Heart left ventricle (tissue), 16 donors: ENCODE measurements at regions not wholly inside any gene's neighbourhood (a gene's known extent, or its start where the extent isn't known, plus 50 kb on each side); places are given as distances from the start of the nearest gene placed in this dataset.

Experiments
- ATAC-seq, 4 donors: fragments of 200-7000 bp; cut with Tn5 transposase; one replicate each; pipeline ENCODE4 v1.9.1; 2020 to 2022; ENCODE audit warnings: moderate library complexity in 4 of 4, mild to moderate bottlenecking in 3 of 4, moderate number of reproducible peaks in 1 of 4
- DNase-seq, 5 donors: peaks; one replicate each; pipeline ENCODE4 v3.0.0-alpha.2; 2020
- H3K27ac ChIP-seq, 12 donors: fragments of 200-600 bp; sonication (generic) in 4 of 12; one replicate each; pipeline versions ENCODE4 v1.5.0 to v1.8.0; 2016 to 2022; ENCODE audit warnings: mild to moderate bottlenecking in 2 of 12
- H3K27me3 ChIP-seq, 9 donors: fragments of 200-600 bp; sonication (generic) in 2 of 9; one replicate each; pipeline versions ENCODE4 v1.5.1 to v1.8.0; 2016 to 2022; ENCODE audit warnings: mild to moderate bottlenecking in 3 of 9
- H3K36me3 ChIP-seq, 9 donors: fragments of 200-600 bp; sonication (generic) in 2 of 9; one replicate each; pipeline versions ENCODE4 v1.5.0 to v1.8.0; 2018 to 2022; ENCODE audit warnings: mild to moderate bottlenecking in 2 of 9
- H3K4me1 ChIP-seq, 12 donors: fragments of 200-600 bp; sonication (generic) in 4 of 12; one replicate each; pipeline versions ENCODE4 v1.5.0 to v1.8.0; 2016 to 2022; ENCODE audit warnings: mild to moderate bottlenecking in 3 of 12
- H3K4me3 ChIP-seq, 12 donors: fragments of 200-600 bp; sonication (generic) in 4 of 12; one replicate each; pipeline versions ENCODE4 v1.5.0 to v1.8.0; 2017 to 2022; ENCODE audit warnings: mild to moderate bottlenecking in 9 of 12, moderate library complexity in 4 of 12
- H3K9me3 ChIP-seq, 12 donors: fragments of 200-600 bp; sonication (generic) in 4 of 12; one replicate each; pipeline versions ENCODE4 v1.5.0 to v1.8.0; 2016 to 2022; ENCODE audit warnings: mild to moderate bottlenecking in 1 of 12
- POLR2A ChIP-seq, 2 donors: fragments of 450-650 bp; IDR thresholded peaks; one replicate each; pipeline ENCODE4 v1.6.1; 2017; ENCODE audit warnings: antibody characterized with exemption in 2 of 2, mild to moderate bottlenecking in 2 of 2, moderate library complexity in 2 of 2
- WGBS, 4 donors: extraction: QIAGEN DNeasy Blood & Tissue Kit in 2 of 4; methylation state at CpG; one replicate each; pipeline versions ENCODE4 v1.1.5 to v1.1.7; 2013 to 2018; 5-methylcytosine and 5-hydroxymethylcytosine counted together
- intact Hi-C, 10 donors: fragments of 100-400 bp; cut with DNase I; formaldehyde crosslinking; loops; one replicate each; pipeline versions ENCODE4 v1.11.1 to v1.14.2; 2022
- TF ChIP-seq, protein P1 (sequence below), 12 donors: fragments of 200-600 bp; sonication (generic) in 4 of 12; IDR thresholded peaks; one replicate each; pipeline versions ENCODE4 v1.5.0 to v1.8.0; 2018 to 2022; ENCODE audit warnings: antibody characterized with exemption in 12 of 12, mild to moderate bottlenecking in 5 of 12
- donor health status: ischemic (EF 13 %, LVEDD 7.1; RV severe dilation, severe dysfunction).
- donor health status: healthy with polysubstance abuse.
- donor health status: DM: no; HTN: yes; CAD: no.
- donor health status: DM: no; HTN: no; CAD: no.
- donor health status: ischemic (EF 25% LVEDD 6.9; RV normal size, moderate dysfunction).
- donor health status: ischemic (EF 25% LVEDD 5.7; RV mildly dilated, moderate dysfunction).
- donor health status: healthy.
- donor health status: DM: yes; HTN: yes; CAD: no.
- donor health status: ischemic (EF 35%, LVEDD 5.7; RV mildly dilated, moderate dysfunction).
- donor health status: nonischemic (EF 11% LVEDD 7.7; RV severe dilation, severe dysfunction).
- donor health status: DM: yes; HTN: yes; CAD: no.
- donor health status: PGD.
- donor health status: ischemic (EF 29% LVEDD 5.4; RV normal size, mild dysfunction).
- donor health status: nonischemic (EF 23%, LVEDD 6.1; RV moderate dilation, normal function).

DNA sequence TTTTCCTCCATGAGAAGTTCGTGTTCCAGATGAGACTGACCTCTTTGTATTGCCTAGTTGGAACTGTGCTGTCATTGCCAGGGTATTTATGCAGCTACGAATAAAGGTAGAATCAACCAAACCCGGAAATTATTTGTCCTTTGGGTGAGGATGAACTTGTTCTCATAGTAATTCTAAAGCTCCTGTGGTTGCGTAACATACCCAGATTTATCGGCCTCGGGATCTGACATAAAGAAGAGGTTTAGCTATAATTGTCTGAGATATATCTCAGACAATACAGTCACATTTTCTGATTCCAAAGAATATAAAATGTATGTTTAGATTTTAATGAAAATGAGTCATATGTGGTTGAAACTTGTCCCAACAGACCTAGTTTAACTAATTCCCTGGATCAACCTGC lies 628.7 kb upstream of the LINC00305 start:
- DNase-seq (no peak), ATAC-seq (no peak)
- H3K4me1 ChIP-seq, result no peaks in the 10 kb centered on the region
- no peaks in the 10 kb centered on the region for H3K27me3 ChIP-seq
- H3K27ac ChIP-seq, result no peak overlapping the region
- no peaks in the 10 kb centered on the region for H3K9me3 ChIP-seq
- no peak for TF ChIP-seq POLR2A (IDR thresholded peaks at IDR 0.05)
- TF ChIP-seq, protein P1, sequence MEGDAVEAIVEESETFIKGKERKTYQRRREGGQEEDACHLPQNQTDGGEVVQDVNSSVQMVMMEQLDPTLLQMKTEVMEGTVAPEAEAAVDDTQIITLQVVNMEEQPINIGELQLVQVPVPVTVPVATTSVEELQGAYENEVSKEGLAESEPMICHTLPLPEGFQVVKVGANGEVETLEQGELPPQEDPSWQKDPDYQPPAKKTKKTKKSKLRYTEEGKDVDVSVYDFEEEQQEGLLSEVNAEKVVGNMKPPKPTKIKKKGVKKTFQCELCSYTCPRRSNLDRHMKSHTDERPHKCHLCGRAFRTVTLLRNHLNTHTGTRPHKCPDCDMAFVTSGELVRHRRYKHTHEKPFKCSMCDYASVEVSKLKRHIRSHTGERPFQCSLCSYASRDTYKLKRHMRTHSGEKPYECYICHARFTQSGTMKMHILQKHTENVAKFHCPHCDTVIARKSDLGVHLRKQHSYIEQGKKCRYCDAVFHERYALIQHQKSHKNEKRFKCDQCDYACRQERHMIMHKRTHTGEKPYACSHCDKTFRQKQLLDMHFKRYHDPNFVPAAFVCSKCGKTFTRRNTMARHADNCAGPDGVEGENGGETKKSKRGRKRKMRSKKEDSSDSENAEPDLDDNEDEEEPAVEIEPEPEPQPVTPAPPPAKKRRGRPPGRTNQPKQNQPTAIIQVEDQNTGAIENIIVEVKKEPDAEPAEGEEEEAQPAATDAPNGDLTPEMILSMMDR (IDR thresholded peaks at IDR 0.05), result no peak
- no peaks in the 10 kb centered on the region for H3K36me3 ChIP-seq
- no peak overlapping the region for H3K4me3 ChIP-seq
- intact Hi-C loops, result no loop called here
- WGBS, 4 donors, result 83 to 86% (median 86%) methylated on average over 6 of the region's 6 CpGs

DNA sequence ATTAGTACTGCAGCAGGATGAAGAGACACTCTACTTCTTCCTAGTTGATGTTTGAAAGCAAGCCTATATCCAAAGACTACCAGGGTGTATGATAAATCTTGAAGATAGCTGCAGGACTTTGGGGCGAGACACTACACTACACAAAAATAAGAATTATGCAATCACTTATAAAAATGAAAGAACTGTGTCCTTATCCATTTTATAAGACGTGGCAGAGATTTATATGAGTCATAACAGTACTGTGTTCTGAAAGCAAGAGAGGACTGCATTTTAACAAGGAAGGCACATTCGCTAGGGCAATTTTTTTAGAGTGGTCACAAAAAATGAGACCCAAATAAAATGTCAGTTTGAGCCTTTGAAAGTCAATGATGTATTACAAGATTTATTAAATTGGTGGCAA lies 617.0 kb upstream of the LINC00305 start:
- Histone ChIP-seq H3K4me3 (no peak overlapping the region), H3K36me3 (no peaks in the 10 kb centered on the region), H3K27me3 (no peaks in the 10 kb centered on the region), H3K9me3 (no peaks in the 10 kb centered on the region), H3K27ac (no peak overlapping the region), H3K4me1 (no peaks in the 10 kb centered on the region)
- no peak for TF ChIP-seq POLR2A (IDR thresholded peaks at IDR 0.05)
- TF ChIP-seq, protein P1 (IDR thresholded peaks at IDR 0.05), result no peak
- no peak for ATAC-seq
- no peak for DNase-seq
- WGBS, 4 donors, result 62 to 76% (median 71%) methylated on average over 3 of the region's 3 CpGs
- intact Hi-C loops, result no loop called here

DNA sequence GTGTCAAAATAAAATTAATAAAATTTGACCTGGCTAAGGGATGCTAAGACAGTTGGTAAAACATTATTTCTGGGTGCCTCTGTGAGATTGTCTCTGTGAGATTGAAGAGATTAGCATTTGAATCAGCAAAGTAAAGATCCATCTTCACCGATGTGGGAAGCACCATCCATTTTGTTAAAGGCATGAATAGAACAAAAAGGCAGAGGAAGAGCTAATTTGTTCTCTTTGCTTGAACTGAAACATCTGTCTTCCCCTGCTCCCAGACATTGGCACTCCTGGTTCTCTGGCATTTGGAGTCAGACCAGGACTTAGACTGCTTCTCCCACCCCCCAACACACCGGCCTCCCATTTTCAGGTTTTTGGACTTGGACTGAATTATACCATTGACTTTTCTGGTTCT lies 603.8 kb upstream of the LINC00305 start:
- TF ChIP-seq POLR2A (IDR thresholded peaks at IDR 0.05), result no peak
- TF ChIP-seq, protein P1 (IDR thresholded peaks at IDR 0.05), result no peak
- Histone ChIP-seq H3K27me3 (no peaks in the 10 kb centered on the region), H3K4me1 (no peaks in the 10 kb centered on the region), H3K9me3 (no peaks in the 10 kb centered on the region), H3K36me3 (no peaks in the 10 kb centered on the region), H3K27ac (no peak overlapping the region), H3K4me3 (no peak overlapping the region)
- 64 to 87% (median 84%) methylated on average over 2 of the region's 2 CpGs for WGBS, 4 donors
- intact Hi-C loops, result no loop called here
- ATAC-seq, result no peak
- DNase-seq, result no peak

DNA sequence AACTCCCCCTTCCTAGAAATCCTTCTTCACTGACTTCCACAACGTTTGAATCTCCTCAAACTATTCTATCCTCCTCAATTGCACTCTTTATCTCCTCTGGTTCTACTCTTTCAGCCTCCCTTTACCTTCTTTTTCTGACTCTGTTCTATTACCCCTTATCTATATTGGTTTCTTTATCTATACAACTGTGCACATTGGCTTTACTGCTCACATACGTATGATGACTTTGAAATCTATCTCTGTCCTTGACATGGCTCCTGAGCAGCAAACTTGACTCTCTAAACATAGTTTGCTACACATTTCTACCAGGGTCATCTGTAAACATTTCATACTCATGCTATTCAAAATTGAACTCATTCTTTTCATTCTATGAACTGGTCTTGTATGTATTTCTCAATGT lies 601.0 kb upstream of the LINC00305 start:
- Histone ChIP-seq H3K36me3 (no peaks in the 10 kb centered on the region), H3K4me1 (no peaks in the 10 kb centered on the region), H3K4me3 (no peak overlapping the region), H3K27ac (no peak overlapping the region), H3K27me3 (no peaks in the 10 kb centered on the region), H3K9me3 (no peaks in the 10 kb centered on the region)
- TF ChIP-seq, protein P1 (IDR thresholded peaks at IDR 0.05), result no peak
- no peak for TF ChIP-seq POLR2A (IDR thresholded peaks at IDR 0.05)
- WGBS, 4 donors, result 61 to 64% (median 64%) methylated on average over 2 of the region's 2 CpGs
- DNase-seq (no peak), ATAC-seq (no peak)
- intact Hi-C loops, result no loop called here
